ENCODE measurements at regions not wholly inside any gene's neighbourhood (a gene's known extent, or its start where the extent isn't known, plus 50 kb on each side); places are given as distances from the start of the nearest gene placed in this dataset.

- no peak overlapping the region for H3K4me3 ChIP-seq (ENCODE audit: low read depth, low read length)
- TF ChIP-seq, protein P1, sequence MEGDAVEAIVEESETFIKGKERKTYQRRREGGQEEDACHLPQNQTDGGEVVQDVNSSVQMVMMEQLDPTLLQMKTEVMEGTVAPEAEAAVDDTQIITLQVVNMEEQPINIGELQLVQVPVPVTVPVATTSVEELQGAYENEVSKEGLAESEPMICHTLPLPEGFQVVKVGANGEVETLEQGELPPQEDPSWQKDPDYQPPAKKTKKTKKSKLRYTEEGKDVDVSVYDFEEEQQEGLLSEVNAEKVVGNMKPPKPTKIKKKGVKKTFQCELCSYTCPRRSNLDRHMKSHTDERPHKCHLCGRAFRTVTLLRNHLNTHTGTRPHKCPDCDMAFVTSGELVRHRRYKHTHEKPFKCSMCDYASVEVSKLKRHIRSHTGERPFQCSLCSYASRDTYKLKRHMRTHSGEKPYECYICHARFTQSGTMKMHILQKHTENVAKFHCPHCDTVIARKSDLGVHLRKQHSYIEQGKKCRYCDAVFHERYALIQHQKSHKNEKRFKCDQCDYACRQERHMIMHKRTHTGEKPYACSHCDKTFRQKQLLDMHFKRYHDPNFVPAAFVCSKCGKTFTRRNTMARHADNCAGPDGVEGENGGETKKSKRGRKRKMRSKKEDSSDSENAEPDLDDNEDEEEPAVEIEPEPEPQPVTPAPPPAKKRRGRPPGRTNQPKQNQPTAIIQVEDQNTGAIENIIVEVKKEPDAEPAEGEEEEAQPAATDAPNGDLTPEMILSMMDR (IDR thresholded peaks at IDR 0.05; ENCODE audit: control insufficient read depth, extremely low read depth, insufficient read depth) = no peak
- no peak for DNase-seq (ENCODE audit: low read depth)
Measured at GRCh38 chr1:212219679-212220463, 65.3 kb upstream of the PPP2R5A start.

DNA sequence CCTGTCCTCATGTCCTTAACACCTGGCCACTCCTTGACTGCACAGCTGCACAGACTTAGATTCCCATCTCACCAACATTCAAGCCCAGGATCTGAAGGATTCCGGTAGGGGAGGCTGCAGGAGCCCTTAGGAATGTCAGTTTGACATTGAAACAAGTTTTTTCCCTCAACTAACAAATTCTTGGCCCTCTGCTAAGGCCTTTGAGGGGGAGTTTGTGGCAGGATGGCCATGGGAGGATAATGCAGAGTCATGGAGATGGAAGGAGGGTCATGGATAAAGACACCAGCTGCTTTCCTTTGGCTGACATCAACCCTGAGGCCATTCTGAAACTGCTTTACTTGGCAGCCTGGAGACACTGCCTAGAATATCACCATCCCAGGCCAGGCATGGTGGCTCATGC lies 63.4 kb upstream of the PPP2R5A start:
- TF ChIP-seq, protein P1 (IDR thresholded peaks at IDR 0.05; ENCODE audit: control insufficient read depth, extremely low read depth, insufficient read depth) = no peak
- no peak overlapping the region for H3K4me3 ChIP-seq (ENCODE audit: low read depth, low read length)
- no peak for DNase-seq (ENCODE audit: low read depth)

DNA sequence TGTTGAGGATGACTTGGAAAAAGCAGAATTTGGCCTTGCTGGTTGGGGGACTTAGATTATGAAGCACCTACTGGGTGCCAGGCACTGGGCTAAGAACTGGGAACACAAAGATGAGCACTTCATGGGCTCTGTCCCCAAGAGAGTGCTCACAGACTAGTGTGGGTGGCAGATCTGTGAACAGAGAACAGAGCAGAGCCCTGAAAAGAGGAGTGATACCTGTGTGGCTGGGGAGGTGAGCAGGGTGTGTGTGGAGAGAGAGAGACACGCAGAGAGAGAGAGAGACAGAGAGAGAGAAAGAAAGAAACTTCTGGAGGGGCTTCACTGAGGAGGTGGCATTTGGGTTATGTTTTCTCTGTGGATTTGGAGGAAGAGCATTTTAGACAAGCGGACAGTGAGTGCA lies 61.1 kb upstream of the PPP2R5A start:
- TF ChIP-seq, protein P1 (IDR thresholded peaks at IDR 0.05; ENCODE audit: control insufficient read depth, extremely low read depth, insufficient read depth) = no peak
- DNase-seq (ENCODE audit: low read depth) = no peak
- H3K4me3 ChIP-seq (ENCODE audit: low read depth, low read length) = no peak overlapping the region

GRCh38 chr1:212225416-212225815 lies 59.8 kb upstream of the PPP2R5A start:
- no peak for DNase-seq (ENCODE audit: low read depth)
- no peak overlapping the region for H3K4me3 ChIP-seq (ENCODE audit: low read depth, low read length)
- TF ChIP-seq, protein P1 (IDR thresholded peaks at IDR 0.05; ENCODE audit: control insufficient read depth, extremely low read depth, insufficient read depth) = no peak

DNA sequence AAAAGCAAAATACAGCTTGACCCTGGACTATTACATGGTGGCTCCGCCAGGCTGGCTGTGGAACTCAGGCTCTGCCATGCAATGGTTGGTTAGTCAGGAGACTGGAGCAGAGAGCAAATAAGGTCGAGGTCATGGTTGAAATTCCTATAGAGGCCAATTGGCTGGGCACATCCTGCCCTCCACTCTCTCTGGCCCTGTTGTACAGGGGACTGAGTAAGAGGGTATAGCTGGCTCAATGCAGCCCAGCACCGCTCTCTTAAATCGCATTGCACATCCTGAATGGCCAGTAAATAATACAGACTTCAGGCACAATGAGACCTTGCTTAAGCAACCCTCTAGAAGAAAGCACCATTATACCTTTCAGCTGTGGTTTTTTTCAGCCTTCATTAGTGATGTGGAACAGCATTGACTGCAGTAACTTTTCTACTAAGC lies 59.3 kb upstream of the PPP2R5A start:
- DNase-seq (ENCODE audit: low read depth) = no peak
- TF ChIP-seq, protein P1 (IDR thresholded peaks at IDR 0.05; ENCODE audit: control insufficient read depth, extremely low read depth, insufficient read depth) = no peak
- no peak overlapping the region for H3K4me3 ChIP-seq (ENCODE audit: low read depth, low read length)

GRCh38 chr1:212226467-212226866 lies 58.7 kb upstream of the PPP2R5A start:
- no peak for DNase-seq (ENCODE audit: low read depth)
- TF ChIP-seq, protein P1 (IDR thresholded peaks at IDR 0.05; ENCODE audit: control insufficient read depth, extremely low read depth, insufficient read depth) = no peak
- no peak overlapping the region for H3K4me3 ChIP-seq (ENCODE audit: low read depth, low read length)

DNA sequence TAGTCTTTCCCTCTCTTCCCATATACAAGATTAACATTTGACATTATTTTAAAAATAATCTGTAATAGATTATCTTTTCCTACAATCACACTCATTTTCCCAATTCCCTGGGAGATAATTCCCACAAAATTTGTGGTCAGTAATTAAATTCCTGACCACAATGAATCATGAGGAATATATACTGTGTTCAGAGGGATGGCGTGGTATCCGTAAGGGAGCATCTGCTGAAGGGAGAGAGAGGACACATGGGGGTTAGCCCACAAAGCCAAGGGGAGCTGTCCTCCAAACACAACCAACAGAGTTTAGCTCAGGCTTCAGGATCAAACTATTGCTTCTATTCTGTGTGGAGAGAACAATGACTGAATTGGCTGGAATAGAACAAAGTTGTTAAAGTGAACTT lies 57.1 kb upstream of the PPP2R5A start:
- TF ChIP-seq, protein P1 (IDR thresholded peaks at IDR 0.05; ENCODE audit: control insufficient read depth, extremely low read depth, insufficient read depth) = no peak
- no peak overlapping the region for H3K4me3 ChIP-seq (ENCODE audit: low read depth, low read length)
- no peak for DNase-seq (ENCODE audit: low read depth)

Measured in LNCaP clone FGC (cell line).